GM10248 (cell line): ENCODE measurements at regions not wholly inside any gene's neighbourhood (a gene's known extent, or its start where the extent isn't known, plus 50 kb on each side); places are given as distances from the start of the nearest gene placed in this dataset.

Experiments used
- CTCF ChIA-PET: fragments of 300-600 bp; sonication (Branson Sonifier 250); formaldehyde crosslinking; extraction: SDS; loops from one replicate; lab custom pipeline; 2021; ENCODE audit warnings: antibody characterized with exemption; lab: Yijun Ruan, JAX
- POLR2A ChIA-PET: fragments of 350-650 bp; sonication (Branson Sonifier 250); formaldehyde crosslinking; extraction: SDS; loops from one replicate; lab custom pipeline; 2020; ENCODE audit warnings: antibody characterized with exemption; lab: Yijun Ruan, JAX
- DNase-seq: peaks from one replicate; pipeline ENCODE4 v3.0.0; 2012; ENCODE audit errors: extremely low spot score
- CTCF ChIP-seq: IDR thresholded peaks from 2 replicates; pipeline ENCODE4 v1.5.1; 2012; ENCODE audit warnings: mild to moderate bottlenecking, low read depth; ENCODE audit errors: extremely low read depth, missing control alignments, control extremely low read depth

GRCh38 chr17:22505660-22506059, 813.3 kb downstream of the KCNJ18 start:
- no peak for TF ChIP-seq CTCF
- CTCF ChIA-PET: no interaction called here
- POLR2A ChIA-PET: no interaction called here
- DNase-seq: no peak

- DNase-seq: no peak
- CTCF ChIA-PET: no interaction called here
- POLR2A ChIA-PET: no interaction called here
- TF ChIP-seq CTCF: no peak
Observed at GRCh38 chr17:22506231-22506630, 813.9 kb downstream of the KCNJ18 start.

- DNase-seq: no peak
- ChIA-PET POLR2A (no interaction called here), CTCF (no interaction called here)
- TF ChIP-seq CTCF: no peak
Observed at GRCh38 chr17:22506861-22507260, 814.5 kb downstream of the KCNJ18 start.

DNA sequence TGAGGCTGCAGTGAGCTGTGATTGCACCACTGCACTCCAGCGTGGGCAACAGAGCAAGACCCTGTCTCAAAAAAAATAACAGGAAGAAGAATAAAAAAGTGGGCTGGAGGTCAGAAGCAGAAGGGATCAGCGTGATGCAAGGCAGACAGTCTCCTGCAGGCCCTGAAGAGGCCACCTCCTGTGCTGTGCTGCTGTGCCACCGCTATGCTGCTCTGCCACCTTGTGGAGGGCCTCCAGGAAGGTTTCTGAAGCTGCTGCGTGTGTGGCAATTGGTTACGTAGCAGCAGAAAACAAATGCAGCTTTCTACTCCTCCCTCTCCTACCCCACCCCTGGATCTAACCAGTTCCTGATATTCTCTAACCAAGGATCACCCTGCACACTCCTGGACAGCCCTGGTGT, 815.5 kb downstream of the KCNJ18 start:
- no peak for TF ChIP-seq CTCF
- no peak for DNase-seq
- ChIA-PET POLR2A (no interaction called here), CTCF (no interaction called here)

DNA sequence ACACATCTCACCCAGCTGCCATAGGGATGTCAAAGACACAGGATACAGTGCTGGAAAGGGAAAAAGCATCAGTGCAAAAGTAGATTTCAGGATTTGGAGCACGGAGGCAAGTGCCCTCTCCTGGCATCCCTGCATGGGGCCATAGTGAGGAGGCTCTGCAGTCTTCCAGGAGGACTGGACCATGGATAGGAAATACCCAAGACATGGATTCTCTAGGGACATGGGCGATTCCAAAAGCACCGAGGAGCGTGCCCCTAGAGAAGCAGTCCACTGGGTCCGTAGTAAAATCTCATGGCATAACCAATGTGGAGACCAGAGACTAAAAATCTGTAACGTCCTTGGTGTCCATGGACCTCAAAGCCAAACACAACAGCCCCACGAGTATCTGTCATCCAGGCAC, 818.2 kb downstream of the KCNJ18 start:
- no peak for TF ChIP-seq CTCF
- POLR2A ChIA-PET: no interaction called here
- no peak for DNase-seq
- CTCF ChIA-PET: no interaction called here

GRCh38 chr17:22511431-22511830, 819.1 kb downstream of the KCNJ18 start:
- DNase-seq: no peak
- TF ChIP-seq CTCF: no peak
- POLR2A ChIA-PET: no interaction called here
- CTCF ChIA-PET: no interaction called here

- TF ChIP-seq CTCF: no peak
- DNase-seq: no peak
- POLR2A ChIA-PET: no interaction called here
- CTCF ChIA-PET: no interaction called here
Observed at GRCh38 chr17:22512057-22512456, 819.7 kb downstream of the KCNJ18 start.
